ENCODE measurements at regions not wholly inside any gene's neighbourhood (a gene's known extent, or its start where the extent isn't known, plus 50 kb on each side); places are given as distances from the start of the nearest gene placed in this dataset.

- TF ChIP-seq EZH2phosphoT487 (IDR thresholded peaks at IDR 0.05; ENCODE audit: borderline replicate concordance, low read depth) (no peak), NRF1 (IDR thresholded peaks at IDR 0.05; ENCODE audit: low read depth, low read length) (no peak), SMC3 (IDR thresholded peaks at IDR 0.05; ENCODE audit: low read depth, low read length) (no peak), CHD2 (IDR thresholded peaks at IDR 0.05; ENCODE audit: low read length, partially characterized antibody) (no peak), MXI1 (IDR thresholded peaks at IDR 0.05; ENCODE audit: low read depth, low read length) (no peak), JUND (IDR thresholded peaks at IDR 0.05) (no peak), ELF1 (IDR thresholded peaks at IDR 0.05) (no peak), GATA2 (CRISPR knock-in tag; IDR thresholded peaks at IDR 0.05) (no peak), GABPA (IDR thresholded peaks at IDR 0.05; ENCODE audit: low read depth) (no peak), MAX (IDR thresholded peaks at IDR 0.05; ENCODE audit: low read depth) (no peak), MEF2A (IDR thresholded peaks at IDR 0.05; ENCODE audit: borderline replicate concordance, low read depth) (no peak), FOSL2 (IDR thresholded peaks at IDR 0.05; ENCODE audit: borderline replicate concordance, low read depth) (no peak), RFX5 (IDR thresholded peaks at IDR 0.05; ENCODE audit: low read length) (no peak), TCF12 (IDR thresholded peaks at IDR 0.05) (no peak), RCOR1 (IDR thresholded peaks at IDR 0.05; ENCODE audit: low read length) (no peak), CTCF (IDR thresholded peaks at IDR 0.05) (no peak)
- no peak overlapping the region for H3K27ac ChIP-seq (ENCODE audit: low read depth in 2 of 2, low read length in 1 of 2)
- H3K36me3 ChIP-seq (replicated peaks in 1 of 2; ENCODE audit: control insufficient read depth in 1 of 2, insufficient read depth in 2 of 2, low read length in 1 of 2): no peaks in the 10 kb centered on the region
- DNase-seq: no peak
- no peaks in the 10 kb centered on the region for H3K27me3 ChIP-seq (ENCODE audit: insufficient read depth)
- no peaks in the 10 kb centered on the region for H3K79me2 ChIP-seq (ENCODE audit: insufficient read depth)
- H3K4me1 ChIP-seq (ENCODE audit: control insufficient read depth in 1 of 2, insufficient read depth in 2 of 2, low read depth in 1 of 2, low read length in 1 of 2): peaks cover 0 to 4% of the 10 kb centered on the region in 2 experiments; a peak in 1 of 4 replicates
- no peaks in the 10 kb centered on the region for H4K20me1 ChIP-seq (ENCODE audit: insufficient read depth)
- POLR2A ChIA-PET: no interaction called here
- no peak overlapping the region for H3K4me2 ChIP-seq
- 20% methylated on average over 2 of the region's 2 CpGs for WGBS (ENCODE audit: low lambda C conversion rate)
- no peak overlapping the region for H3K9ac ChIP-seq
- CTCF ChIA-PET: no interaction called here
- no peaks in the 10 kb centered on the region for H3F3A ChIP-seq (replicated peaks; ENCODE audit: insufficient read depth)
- H3K9me2 ChIP-seq: no peaks in the 10 kb centered on the region
- H3K4me3 ChIP-seq (ENCODE audit: low read depth in 2 of 2, low read length in 1 of 2): no peak overlapping the region
- H2AFZ ChIP-seq (ENCODE audit: low read depth): no peak overlapping the region
- H3K9me3 ChIP-seq: no peaks in the 10 kb centered on the region; the same call in 1 of the 2 replicates
Measured at GRCh38 chr1:95728841-95729240, 494.8 kb downstream of the RWDD3 start.

DNA sequence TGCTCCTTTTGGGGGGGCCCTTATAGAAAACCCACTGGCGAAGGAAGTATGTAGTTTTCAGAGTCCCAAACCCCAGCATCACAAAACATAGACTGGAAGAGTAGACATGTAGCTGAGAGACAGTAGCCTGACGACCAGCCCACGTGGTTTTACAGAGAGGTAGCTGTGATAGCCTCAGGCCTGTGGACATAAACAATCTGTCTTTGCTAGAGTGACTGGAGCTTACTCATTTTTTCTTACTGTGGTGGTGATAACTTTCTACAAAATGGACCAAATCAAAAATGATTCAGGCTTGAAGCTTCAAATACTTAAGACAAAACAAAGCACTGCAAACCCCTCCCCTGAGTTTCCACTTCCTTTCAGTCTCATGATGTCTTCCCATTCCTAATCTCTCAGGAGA, 497.0 kb downstream of the RWDD3 start:
- H3K27me3 ChIP-seq (ENCODE audit: insufficient read depth): no peaks in the 10 kb centered on the region
- H3K4me2 ChIP-seq: no peak overlapping the region
- no peak overlapping the region for H3K9ac ChIP-seq
- H3K9me3 ChIP-seq: no peaks in the 10 kb centered on the region; the same call in 1 of the 2 replicates
- no peaks in the 10 kb centered on the region for H3F3A ChIP-seq (replicated peaks; ENCODE audit: insufficient read depth)
- peaks cover 0 to 3% of the 10 kb centered on the region in 2 experiments; a peak in 1 of 4 replicates for H3K4me1 ChIP-seq (ENCODE audit: control insufficient read depth in 1 of 2, insufficient read depth in 2 of 2, low read depth in 1 of 2, low read length in 1 of 2)
- CTCF ChIA-PET: interaction anchor here (2.1 kb wide), 1 partner anchor 19 kb away, joined by 5 read pairs; no protein-coding TSS in a partner anchor
- no peaks in the 10 kb centered on the region for H4K20me1 ChIP-seq (ENCODE audit: insufficient read depth)
- H2AFZ ChIP-seq (ENCODE audit: low read depth): no peak overlapping the region
- POLR2A ChIA-PET: no interaction called here
- H3K9me2 ChIP-seq: no peaks in the 10 kb centered on the region
- no peaks in the 10 kb centered on the region for H3K79me2 ChIP-seq (ENCODE audit: insufficient read depth)
- WGBS (ENCODE audit: low lambda C conversion rate): 6% methylated on average over 3 of the region's 3 CpGs
- H3K27ac ChIP-seq (ENCODE audit: low read depth in 2 of 2, low read length in 1 of 2): no peak overlapping the region
- H3K4me3 ChIP-seq (ENCODE audit: low read depth in 2 of 2, low read length in 1 of 2): no peak overlapping the region
- DNase-seq: no peak
- no peaks in the 10 kb centered on the region for H3K36me3 ChIP-seq (replicated peaks in 1 of 2; ENCODE audit: control insufficient read depth in 1 of 2, insufficient read depth in 2 of 2, low read length in 1 of 2)
- TF ChIP-seq TCF12 (IDR thresholded peaks at IDR 0.05): no peak
- no peak for TF ChIP-seq GATA2 (CRISPR knock-in tag; IDR thresholded peaks at IDR 0.05)
- no peak for TF ChIP-seq MEF2A (IDR thresholded peaks at IDR 0.05; ENCODE audit: borderline replicate concordance, low read depth)
- no peak for TF ChIP-seq CTCF (IDR thresholded peaks at IDR 0.05)
- TF ChIP-seq POLR2AphosphoS5 (IDR thresholded peaks at IDR 0.05; ENCODE audit: low read depth, low read length): no peak
- no peak for TF ChIP-seq RFX5 (IDR thresholded peaks at IDR 0.05; ENCODE audit: low read length)
- TF ChIP-seq FOXM1 (IDR thresholded peaks at IDR 0.05; ENCODE audit: low read depth): no peak
- no peak for TF ChIP-seq GABPA (IDR thresholded peaks at IDR 0.05; ENCODE audit: low read depth)
- no peak for TF ChIP-seq USF2 (IDR thresholded peaks at IDR 0.05; ENCODE audit: borderline replicate concordance, low read depth, low read length)
- TF ChIP-seq SMC3 (IDR thresholded peaks at IDR 0.05; ENCODE audit: low read depth, low read length): no peak
- TF ChIP-seq, protein P1, sequence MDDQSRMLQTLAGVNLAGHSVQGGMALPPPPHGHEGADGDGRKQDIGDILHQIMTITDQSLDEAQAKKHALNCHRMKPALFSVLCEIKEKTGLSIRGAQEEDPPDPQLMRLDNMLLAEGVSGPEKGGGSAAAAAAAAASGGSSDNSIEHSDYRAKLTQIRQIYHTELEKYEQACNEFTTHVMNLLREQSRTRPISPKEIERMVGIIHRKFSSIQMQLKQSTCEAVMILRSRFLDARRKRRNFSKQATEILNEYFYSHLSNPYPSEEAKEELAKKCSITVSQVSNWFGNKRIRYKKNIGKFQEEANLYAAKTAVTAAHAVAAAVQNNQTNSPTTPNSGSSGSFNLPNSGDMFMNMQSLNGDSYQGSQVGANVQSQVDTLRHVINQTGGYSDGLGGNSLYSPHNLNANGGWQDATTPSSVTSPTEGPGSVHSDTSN (IDR thresholded peaks at IDR 0.05): no peak
- TF ChIP-seq ELF1 (IDR thresholded peaks at IDR 0.05): no peak
- TF ChIP-seq, protein P2, sequence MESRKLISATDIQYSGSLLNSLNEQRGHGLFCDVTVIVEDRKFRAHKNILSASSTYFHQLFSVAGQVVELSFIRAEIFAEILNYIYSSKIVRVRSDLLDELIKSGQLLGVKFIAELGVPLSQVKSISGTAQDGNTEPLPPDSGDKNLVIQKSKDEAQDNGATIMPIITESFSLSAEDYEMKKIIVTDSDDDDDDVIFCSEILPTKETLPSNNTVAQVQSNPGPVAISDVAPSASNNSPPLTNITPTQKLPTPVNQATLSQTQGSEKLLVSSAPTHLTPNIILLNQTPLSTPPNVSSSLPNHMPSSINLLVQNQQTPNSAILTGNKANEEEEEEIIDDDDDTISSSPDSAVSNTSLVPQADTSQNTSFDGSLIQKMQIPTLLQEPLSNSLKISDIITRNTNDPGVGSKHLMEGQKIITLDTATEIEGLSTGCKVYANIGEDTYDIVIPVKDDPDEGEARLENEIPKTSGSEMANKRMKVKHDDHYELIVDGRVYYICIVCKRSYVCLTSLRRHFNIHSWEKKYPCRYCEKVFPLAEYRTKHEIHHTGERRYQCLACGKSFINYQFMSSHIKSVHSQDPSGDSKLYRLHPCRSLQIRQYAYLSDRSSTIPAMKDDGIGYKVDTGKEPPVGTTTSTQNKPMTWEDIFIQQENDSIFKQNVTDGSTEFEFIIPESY (IDR thresholded peaks at IDR 0.05; ENCODE audit: borderline replicate concordance, low read depth): no peak

Data from SK-N-SH (cell line).